Stimulated activated CD4-positive, alpha-beta T cell treated with anti-CD3 and anti-CD28 coated beads, TNF-alpha, amount 100 ng/mL, for 48 hours (primary cell): ENCODE measurements at regions not wholly inside any gene's neighbourhood (a gene's known extent, or its start where the extent isn't known, plus 50 kb on each side); places are given as distances from the start of the nearest gene placed in this dataset.

Experiments used
- DNase-seq, 3 donors: peaks; one replicate each; pipeline ENCODE4 v3.0.0-alpha.2; 2020; ENCODE audit warnings: low read depth in 3 of 3

DNA sequence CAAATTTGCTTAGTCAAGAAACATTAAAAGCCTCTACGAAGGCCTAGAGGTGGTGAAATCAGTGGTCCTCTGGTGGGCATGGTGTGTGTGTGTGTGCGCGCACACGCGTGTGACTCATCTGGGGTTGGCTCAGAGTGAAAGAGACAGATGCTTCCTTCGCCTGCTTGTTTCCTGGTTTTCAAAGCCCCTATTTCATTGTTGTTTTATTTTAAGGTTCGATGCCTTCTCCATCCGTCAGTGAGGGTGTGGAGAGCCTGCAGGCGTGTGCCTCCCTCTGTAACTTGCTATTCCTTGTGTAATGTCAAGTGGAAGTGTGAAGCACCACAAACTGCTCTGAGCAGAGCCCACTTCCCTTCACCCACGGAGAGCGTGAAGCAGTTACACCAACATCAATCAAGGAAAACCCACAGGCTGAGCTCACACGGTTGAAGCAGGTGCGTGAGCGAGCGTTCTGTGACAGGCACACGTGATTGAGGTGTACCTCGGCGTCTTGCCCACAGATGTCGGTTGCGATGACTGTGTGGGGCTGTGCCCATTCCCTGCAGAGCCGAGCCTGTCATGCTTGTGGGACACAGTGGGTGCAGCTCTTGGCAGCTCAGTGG lies 233.9 kb downstream of the PRL start:
- peak in 1 of 3 donors; percentile 45 for DNase-seq

GRCh38 chr6:22064558-22064957 lies 232.3 kb downstream of the PRL start:
- no peak for DNase-seq

GRCh38 chr6:22067122-22067521 lies 229.7 kb downstream of the PRL start:
- no peak for DNase-seq

DNA sequence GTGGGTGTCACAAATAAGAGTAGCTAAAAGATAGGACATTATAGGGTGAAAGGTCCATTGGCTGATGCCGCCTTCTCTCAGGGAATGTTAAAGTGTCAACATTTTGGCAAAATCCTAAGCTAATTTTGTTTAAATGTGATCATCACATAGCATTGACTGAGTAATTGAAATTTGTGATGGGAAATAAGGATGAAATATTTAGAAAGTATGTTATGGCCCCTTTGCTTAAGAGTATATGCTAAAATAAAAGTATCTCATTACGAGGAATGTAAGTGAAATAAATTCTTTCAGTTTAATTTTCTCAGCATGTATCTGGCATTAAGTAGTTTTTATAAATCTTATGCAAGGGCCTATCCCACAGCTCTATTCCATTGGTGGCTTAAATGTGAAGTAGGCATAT lies 229.2 kb downstream of the PRL start:
- no peak for DNase-seq

DNA sequence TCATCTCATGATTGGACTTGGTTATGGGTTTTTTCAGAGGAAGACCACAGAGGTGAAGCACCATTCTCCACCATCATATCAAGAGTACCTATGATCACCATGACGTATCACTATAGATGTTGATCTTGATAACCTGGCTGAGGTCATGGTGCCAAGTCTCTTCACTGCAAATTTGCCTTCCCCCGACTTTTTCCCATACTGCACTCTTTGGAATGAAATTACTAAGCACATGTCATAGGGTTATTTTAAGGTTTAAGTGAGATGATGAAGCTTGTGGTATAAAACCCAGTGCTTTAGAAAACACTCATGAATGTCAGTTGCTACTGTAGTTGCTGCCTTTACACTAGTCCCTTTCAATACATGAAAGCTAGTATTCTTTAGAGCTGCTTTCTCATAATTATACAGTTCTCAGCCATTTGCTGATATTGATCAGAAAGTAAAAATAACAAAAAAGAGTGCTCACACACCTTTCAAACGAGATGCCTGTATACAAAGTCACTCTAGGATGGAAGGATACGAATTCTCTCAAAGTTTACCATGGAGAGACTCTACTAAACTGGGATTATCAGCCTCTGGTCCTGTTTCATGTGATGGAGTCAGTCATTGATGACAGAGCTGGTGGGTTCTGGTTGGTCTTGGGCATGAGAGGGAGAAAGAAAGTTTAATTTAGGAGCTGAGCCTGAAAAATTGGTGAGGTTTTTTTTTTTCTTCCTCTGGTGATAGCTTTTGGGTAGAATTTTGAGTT lies 228.1 kb downstream of the PRL start:
- DNase-seq, result peak in 1 of 3 donors; percentile 3

GRCh38 chr6:22069306-22069800 lies 227.5 kb downstream of the PRL start:
- DNase-seq, result no peak

DNA sequence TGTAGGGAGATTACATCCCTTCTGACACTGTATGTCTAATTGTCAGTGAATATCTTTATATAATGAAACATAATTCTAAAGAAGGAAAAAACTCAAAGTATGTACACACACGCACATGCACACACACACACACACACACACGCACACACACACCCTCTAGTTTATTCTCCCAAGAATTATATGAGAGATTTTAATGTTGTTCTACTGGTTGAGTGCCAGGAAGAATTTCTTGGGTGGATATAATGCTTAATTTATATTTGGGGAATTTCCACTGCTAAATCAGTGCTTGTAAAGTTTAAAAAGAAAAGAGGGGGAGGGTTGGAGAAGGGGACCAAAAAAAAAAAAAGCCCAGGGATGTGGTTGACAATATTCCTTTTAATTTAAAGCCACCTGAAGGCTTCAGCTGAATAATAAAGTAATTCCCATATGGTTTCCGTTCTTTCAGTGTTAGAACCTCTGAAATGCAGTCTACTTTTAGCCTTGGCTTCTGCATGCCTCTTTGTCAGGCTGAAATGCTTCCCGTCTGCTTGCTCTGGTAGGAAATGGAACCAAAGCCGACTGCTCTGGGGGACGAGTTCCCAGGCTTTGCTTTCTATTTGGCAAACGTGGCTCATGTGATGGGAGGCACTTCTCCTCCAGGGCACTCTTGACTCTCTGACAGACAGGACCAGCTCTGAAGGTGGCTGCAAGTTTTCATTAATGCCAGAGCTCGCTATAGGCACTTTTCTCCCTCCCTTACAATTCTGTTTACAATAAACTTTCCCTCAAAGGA lies 225.4 kb downstream of the PRL start:
- no peak for DNase-seq

DNA sequence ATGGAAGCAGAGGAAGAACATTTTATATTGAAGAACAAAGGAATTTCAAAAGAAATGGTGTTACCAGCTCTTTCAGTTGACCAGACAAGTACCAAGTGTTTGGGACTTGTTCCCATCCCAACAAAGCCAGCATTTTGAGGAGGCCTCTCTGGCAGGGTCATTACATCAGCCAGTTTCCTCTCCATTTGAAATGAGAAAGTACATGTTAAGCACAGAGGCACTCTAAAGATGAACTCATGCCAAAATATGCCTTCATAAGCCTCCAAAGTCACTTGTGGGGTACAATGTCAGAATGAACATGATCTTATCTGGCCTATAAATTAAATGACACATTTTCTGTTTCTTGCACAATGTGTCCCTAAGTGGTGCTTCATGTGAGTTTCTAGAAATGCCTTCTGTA lies 223.9 kb downstream of the PRL start:
- DNase-seq, result no peak

- no peak for DNase-seq
Measured at GRCh38 chr6:22073516-22074198, 223.2 kb downstream of the PRL start.

GRCh38 chr6:22078288-22078687 lies 218.5 kb downstream of the PRL start:
- DNase-seq, result no peak

GRCh38 chr6:22078802-22079545 lies 217.9 kb downstream of the PRL start:
- no peak for DNase-seq

- no peak for DNase-seq
Measured at GRCh38 chr6:22079783-22080182, 217.1 kb downstream of the PRL start.

DNA sequence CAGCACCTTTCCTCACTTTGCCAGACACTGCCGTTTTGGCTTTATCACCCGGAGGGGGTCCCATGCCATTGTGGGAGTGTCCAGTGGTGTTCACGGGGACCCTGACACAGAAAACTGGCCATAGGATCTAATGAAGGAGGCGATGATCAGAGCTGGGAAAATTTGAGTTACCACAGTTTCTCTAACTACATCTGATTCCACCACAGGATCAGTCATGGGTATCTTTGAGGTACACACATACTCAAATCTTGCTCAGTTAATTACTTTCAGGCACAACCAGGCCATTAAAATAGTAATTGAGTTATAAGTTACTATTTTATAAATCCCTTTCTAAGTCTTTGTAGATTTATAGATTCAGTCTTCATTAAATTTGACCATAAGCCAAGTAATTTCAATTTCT lies 215.1 kb downstream of the PRL start:
- DNase-seq, result no peak

DNA sequence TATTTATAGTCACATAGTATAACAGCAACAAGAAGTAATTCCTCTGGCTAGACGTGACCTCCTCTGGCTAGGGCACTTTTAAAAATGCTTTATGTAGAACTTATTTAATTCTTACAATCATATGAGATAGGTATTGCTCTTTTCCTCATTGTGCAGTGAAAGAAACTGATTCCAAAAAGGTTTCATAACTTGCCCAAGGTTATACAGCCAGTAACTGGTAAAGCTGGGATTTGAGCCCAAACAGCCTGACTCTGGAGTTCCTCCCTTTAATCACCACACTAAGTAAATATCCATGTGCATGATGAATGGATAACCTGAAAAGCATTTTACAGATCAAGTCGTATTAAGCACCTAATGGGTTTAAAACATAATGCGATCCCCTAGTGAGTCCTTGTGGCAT lies 214.6 kb downstream of the PRL start:
- DNase-seq, result no peak

DNA sequence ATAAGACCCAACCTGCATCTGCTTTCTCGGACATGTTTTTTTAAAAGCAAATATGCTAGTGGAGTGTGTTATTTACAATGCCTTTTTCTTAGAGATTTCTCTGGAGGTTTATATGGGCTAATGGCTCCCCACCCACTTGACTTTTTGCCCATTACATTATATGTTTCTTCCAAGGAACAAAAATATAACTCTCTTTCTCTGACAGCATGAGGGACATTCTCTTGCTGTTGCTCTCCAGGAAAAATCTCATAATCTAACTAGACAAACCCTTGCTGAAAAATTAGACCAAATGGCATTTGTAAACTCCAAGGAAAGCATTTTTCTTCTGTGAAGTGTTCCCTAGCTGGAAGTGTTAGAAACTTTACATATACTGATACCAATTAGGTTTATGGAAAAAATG lies 213.7 kb downstream of the PRL start:
- no peak for DNase-seq

- DNase-seq, result no peak
Measured at GRCh38 chr6:22087960-22088706, 208.7 kb downstream of the PRL start.

- DNase-seq, result no peak
Measured at GRCh38 chr6:22091424-22091948, 205.3 kb downstream of the PRL start.

- no peak for DNase-seq
Measured at GRCh38 chr6:22095836-22096235, 201.0 kb downstream of the PRL start.

DNA sequence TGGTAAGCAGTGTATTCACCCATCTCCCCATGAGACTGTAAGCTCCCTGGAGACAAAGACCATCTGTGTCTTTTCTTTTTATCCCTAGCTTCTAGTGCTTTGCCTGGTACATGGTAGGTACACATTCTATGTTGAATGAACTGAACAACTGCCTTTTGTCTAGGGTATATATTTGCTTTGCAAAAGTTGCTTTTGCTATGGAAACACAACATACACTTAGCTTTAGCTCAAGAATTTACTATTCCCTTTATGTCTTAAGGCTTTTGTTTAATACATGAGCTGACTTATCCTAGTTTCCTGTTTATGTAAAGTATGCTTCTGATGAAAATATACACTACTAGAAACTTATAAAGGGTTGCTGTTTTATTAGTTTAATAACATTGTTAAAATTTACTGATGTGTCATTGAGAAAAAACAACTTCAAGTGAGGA lies 198.2 kb downstream of the PRL start:
- no peak for DNase-seq

- DNase-seq, result no peak
Measured at GRCh38 chr6:22099231-22099630, 197.6 kb downstream of the PRL start.
